ENCODE measurements at regions not wholly inside any gene's neighbourhood (a gene's known extent, or its start where the extent isn't known, plus 50 kb on each side); places are given as distances from the start of the nearest gene placed in this dataset.

DNA sequence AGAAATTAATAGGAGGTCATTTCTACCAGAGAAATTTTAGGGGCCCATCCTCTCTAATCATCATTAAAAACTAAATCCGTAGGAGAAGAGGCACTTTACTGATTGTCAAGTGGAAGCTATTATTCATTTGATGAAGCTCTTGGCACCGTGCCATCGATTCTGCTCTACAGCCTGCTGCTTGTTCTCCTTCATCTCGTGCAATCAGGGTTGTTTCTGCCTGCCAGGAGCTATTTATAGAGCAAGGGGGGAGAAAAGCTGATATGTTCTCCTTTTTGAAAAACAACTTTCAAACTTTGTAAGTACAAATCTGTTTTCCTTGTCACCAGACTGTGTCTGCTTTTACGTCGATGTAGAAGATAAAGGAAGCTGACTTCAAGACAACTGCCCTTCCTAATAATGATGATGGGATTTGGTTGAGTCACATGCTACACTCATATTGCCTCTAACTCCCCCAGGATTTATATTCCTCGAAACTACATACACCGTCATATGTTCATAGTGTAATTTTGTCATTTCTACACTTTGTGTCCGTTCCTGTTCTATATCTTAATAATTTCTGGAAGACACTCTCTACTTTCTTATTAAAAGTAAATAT is 169.6 kb upstream of the LHX8 start:
- no peaks in the 10 kb centered on the region for H3K27me3 ChIP-seq (ENCODE audit: control insufficient read depth in 2 of 2, insufficient read depth in 2 of 2, low read length in 2 of 2)
- no peaks in the 10 kb centered on the region for H3K9me1 ChIP-seq (ENCODE audit: control insufficient read depth, insufficient read depth, low read length)
- WGBS (ENCODE audit: insufficient coverage, low coverage, missing lambda C conversion rate) = under 1% methylated on average over 9 of the region's 9 CpGs
- H4K20me1 ChIP-seq (replicated peaks; ENCODE audit: control insufficient read depth, insufficient read depth, low read length) = no peaks in the 10 kb centered on the region
- POLR2A ChIA-PET = no interaction called here
- H3K4me3 ChIP-seq = no peak overlapping the region
- TF ChIP-seq NFIC (IDR thresholded peaks at IDR 0.05) = peak; percentile 80
- TF ChIP-seq NFIX (CRISPR knock-in tag; IDR thresholded peaks at IDR 0.05; ENCODE audit: low read depth) = peak; percentile 49; the same call in 1 of the 2 replicates
- TF ChIP-seq NR3C1 (CRISPR knock-in tag; IDR thresholded peaks at IDR 0.05) = no peak
- DNase-seq (ENCODE audit: extremely low read depth in 1 of 4, low spot score in 3 of 4) (peak in 1 of 4 experiments; percentile 7), ATAC-seq (no peak), FAIRE-seq (no peak)
- H3K27ac ChIP-seq (ENCODE audit: extremely low read depth, low read depth, low read length) = no peak overlapping the region
- H3K4me1 ChIP-seq (replicated peaks in 1 of 2; ENCODE audit: control insufficient read depth in 2 of 2, insufficient read depth in 2 of 2, low read length in 2 of 2) = no peaks in the 10 kb centered on the region
- H3K79me2 ChIP-seq (ENCODE audit: control insufficient read depth, insufficient read depth, low read length) = no peaks in the 10 kb centered on the region
- no TSS peak for BruUV-seq (replicated peaks)
- CTCF ChIA-PET (ENCODE audit: low intra/inter-chr PET ratio) = no interaction called here
- in situ Hi-C loops (cut with MboI) = no loop called here
- intact Hi-C loops (cut with micrococcal nuclease) = no loop called here
- no peaks in the 10 kb centered on the region for H3K36me3 ChIP-seq (ENCODE audit: control insufficient read depth, insufficient read depth, low read length)
- no peak overlapping the region for H3K4me2 ChIP-seq (ENCODE audit: insufficient read depth, low read length)
- no peak overlapping the region for H2AFZ ChIP-seq (ENCODE audit: low read depth, low read length)
- H3K9me3 ChIP-seq (replicated peaks; ENCODE audit: control insufficient read depth, insufficient read depth, low read depth, low read length) = no peaks in the 10 kb centered on the region; the same call in 1 of the 2 replicates
- H3K9ac ChIP-seq (ENCODE audit: insufficient read depth in 1 of 2, low read depth in 2 of 2, low read length in 2 of 2) = no peak overlapping the region

DNA sequence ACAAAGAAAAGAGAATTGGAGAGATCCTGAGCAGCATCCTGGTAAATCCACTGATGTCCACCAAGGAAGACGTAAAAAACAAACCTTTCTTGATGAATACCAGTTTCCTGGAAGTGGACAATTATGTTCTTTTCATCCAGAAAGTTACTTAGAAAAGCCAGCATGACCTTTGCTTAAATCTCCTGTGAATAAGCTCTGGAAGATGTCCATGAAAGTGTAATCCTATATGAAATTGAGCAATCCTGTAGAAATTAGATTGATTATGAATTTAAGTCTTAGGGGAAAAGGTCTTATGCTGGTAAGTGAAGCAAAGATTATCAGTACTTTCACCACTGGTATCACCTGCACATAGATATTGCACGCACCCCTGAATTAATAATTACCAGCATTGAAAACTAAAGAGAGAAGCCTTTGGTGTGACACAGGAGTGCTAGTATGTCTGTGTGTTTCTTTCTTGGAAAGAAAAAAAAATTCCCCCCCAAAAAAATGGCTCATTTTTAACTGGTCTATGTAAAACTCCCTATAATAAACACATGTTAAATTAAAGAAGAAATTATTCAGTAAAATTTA is 164.5 kb upstream of the LHX8 start:
- no peaks in the 10 kb centered on the region for H3K79me2 ChIP-seq (ENCODE audit: control insufficient read depth, insufficient read depth, low read length)
- H3K9me1 ChIP-seq (ENCODE audit: control insufficient read depth, insufficient read depth, low read length) = no peaks in the 10 kb centered on the region
- FAIRE-seq (no peak), ATAC-seq (no peak), DNase-seq (ENCODE audit: extremely low read depth in 1 of 4, low spot score in 3 of 4) (no peak)
- intact Hi-C loops (cut with micrococcal nuclease) = no loop called here
- H3K27ac ChIP-seq (ENCODE audit: extremely low read depth, low read depth, low read length) = no peak overlapping the region
- ChIA-PET POLR2A (no interaction called here), CTCF (ENCODE audit: low intra/inter-chr PET ratio) (no interaction called here)
- in situ Hi-C loops (cut with MboI) = no loop called here
- H3K9me3 ChIP-seq (replicated peaks; ENCODE audit: control insufficient read depth, insufficient read depth, low read depth, low read length) = no peaks in the 10 kb centered on the region
- H3K36me3 ChIP-seq (ENCODE audit: control insufficient read depth, insufficient read depth, low read length) = no peaks in the 10 kb centered on the region
- no TSS peak for BruUV-seq (replicated peaks)
- H4K20me1 ChIP-seq (replicated peaks; ENCODE audit: control insufficient read depth, insufficient read depth, low read length) = no peaks in the 10 kb centered on the region
- no peaks in the 10 kb centered on the region for H3K27me3 ChIP-seq (ENCODE audit: control insufficient read depth in 2 of 2, insufficient read depth in 2 of 2, low read length in 2 of 2)
- no peaks in the 10 kb centered on the region for H3K4me1 ChIP-seq (replicated peaks in 1 of 2; ENCODE audit: control insufficient read depth in 2 of 2, insufficient read depth in 2 of 2, low read length in 2 of 2)
- H2AFZ ChIP-seq (ENCODE audit: low read depth, low read length) = no peak overlapping the region
- no peak overlapping the region for H3K4me3 ChIP-seq
- H3K4me2 ChIP-seq (ENCODE audit: insufficient read depth, low read length) = no peak overlapping the region
- H3K9ac ChIP-seq (ENCODE audit: insufficient read depth in 1 of 2, low read depth in 2 of 2, low read length in 2 of 2) = no peak overlapping the region
- 0% methylated on average over 2 of the region's 2 CpGs for WGBS (ENCODE audit: insufficient coverage, low coverage, missing lambda C conversion rate)
- TF ChIP-seq E2F3 (CRISPR knock-in tag; IDR thresholded peaks at IDR 0.05) = no peak
- TF ChIP-seq TAF15 (IDR thresholded peaks at IDR 0.05; ENCODE audit: low read depth, low read length) = no peak
- no peak for TF ChIP-seq TSC22D4 (tag; IDR thresholded peaks at IDR 0.05)
- no peak for TF ChIP-seq PHF21A (IDR thresholded peaks at IDR 0.05; ENCODE audit: borderline replicate concordance, low read depth)
- no peak for TF ChIP-seq NRF1 (conservative IDR thresholded peaks at IDR 0.05 in 1 of 2, IDR thresholded peaks at IDR 0.05 in 1 of 2)
- TF ChIP-seq MAZ (CRISPR knock-in tag; conservative IDR thresholded peaks at IDR 0.05 in 1 of 2, IDR thresholded peaks at IDR 0.05 in 1 of 2) = no peak
- TF ChIP-seq STAT5B (CRISPR knock-in tag; IDR thresholded peaks at IDR 0.05) = no peak
- TF ChIP-seq NFE2L1 (tag; IDR thresholded peaks at IDR 0.05; ENCODE audit: borderline replicate concordance, low read depth) = no peak
- TF ChIP-seq, protein P1, sequence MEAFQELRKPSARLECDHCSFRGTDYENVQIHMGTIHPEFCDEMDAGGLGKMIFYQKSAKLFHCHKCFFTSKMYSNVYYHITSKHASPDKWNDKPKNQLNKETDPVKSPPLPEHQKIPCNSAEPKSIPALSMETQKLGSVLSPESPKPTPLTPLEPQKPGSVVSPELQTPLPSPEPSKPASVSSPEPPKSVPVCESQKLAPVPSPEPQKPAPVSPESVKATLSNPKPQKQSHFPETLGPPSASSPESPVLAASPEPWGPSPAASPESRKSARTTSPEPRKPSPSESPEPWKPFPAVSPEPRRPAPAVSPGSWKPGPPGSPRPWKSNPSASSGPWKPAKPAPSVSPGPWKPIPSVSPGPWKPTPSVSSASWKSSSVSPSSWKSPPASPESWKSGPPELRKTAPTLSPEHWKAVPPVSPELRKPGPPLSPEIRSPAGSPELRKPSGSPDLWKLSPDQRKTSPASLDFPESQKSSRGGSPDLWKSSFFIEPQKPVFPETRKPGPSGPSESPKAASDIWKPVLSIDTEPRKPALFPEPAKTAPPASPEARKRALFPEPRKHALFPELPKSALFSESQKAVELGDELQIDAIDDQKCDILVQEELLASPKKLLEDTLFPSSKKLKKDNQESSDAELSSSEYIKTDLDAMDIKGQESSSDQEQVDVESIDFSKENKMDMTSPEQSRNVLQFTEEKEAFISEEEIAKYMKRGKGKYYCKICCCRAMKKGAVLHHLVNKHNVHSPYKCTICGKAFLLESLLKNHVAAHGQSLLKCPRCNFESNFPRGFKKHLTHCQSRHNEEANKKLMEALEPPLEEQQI (IDR thresholded peaks at IDR 0.05) = no peak
- no peak for TF ChIP-seq CREB1 (IDR thresholded peaks at IDR 0.05)
- TF ChIP-seq CREB1 (CRISPR knock-in tag; IDR thresholded peaks at IDR 0.05) = no peak
- no peak for TF ChIP-seq ZNF134 (CRISPR knock-in tag; conservative IDR thresholded peaks at IDR 0.05)
- no peak for TF ChIP-seq EP400 (IDR thresholded peaks at IDR 0.05)
- no peak for TF ChIP-seq DPF2 (IDR thresholded peaks at IDR 0.05)

Measured in K562 (cell line).